ENCODE measurements at regions not wholly inside any gene's neighbourhood (a gene's known extent, or its start where the extent isn't known, plus 50 kb on each side); places are given as distances from the start of the nearest gene placed in this dataset.
"Not testable (repeated sequence)": the region's sequence is repeated elsewhere in the genome, so short reads cannot be mapped to it uniquely, and the experiment has no call there.

DNA sequence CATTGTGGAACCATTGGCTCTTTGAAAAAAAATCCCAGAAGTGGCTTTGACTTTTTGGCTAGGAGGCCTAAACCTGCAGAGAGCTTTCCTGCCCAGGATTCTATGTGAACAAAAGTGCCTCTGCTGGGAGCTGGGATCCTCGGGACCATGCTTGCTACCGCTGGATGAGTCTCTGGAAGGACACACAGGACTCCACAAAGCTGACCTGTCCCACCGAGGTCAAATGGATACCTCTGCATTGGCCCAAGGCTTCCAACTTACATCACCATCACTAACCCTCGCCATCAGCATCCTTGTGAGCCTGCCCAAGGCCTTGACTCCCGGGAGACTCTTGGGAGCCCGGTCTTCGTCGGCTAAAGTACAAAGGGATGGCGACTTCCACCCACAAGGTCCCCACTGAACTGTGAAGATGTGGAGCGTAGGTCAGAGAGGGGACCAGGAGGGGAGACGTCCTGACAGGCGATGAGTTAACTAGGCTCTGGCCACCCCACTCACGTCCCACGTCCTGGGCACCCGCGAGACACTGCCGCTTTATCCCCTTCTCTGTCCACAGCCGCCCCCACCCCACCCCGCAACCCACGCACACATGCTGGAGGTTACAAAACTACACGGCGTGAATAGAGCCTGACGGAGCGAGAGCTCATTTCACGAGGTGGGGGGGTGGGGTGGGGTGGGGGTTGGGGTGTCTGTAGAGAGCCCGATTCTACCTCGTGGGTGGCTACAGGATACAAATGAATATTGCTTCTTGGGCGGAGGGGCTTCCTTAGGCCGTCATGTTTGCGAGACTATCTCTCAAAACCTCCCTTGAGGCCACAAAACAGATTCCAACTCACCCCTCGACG, 3906.8 kb upstream of the OR11H1 start:
- H2BK5ac ChIP-seq (ENCODE audit: low read depth, low read length); CTCF ChIA-PET (ENCODE audit: partially characterized antibody); H3K23ac ChIP-seq (ENCODE audit: insufficient read length); POLR2A ChIA-PET (ENCODE audit: partially characterized antibody); H4K8ac ChIP-seq (ENCODE audit: extremely low read depth, insufficient read depth, low read length); H2AFZ ChIP-seq (ENCODE audit: low read length); H3K56ac ChIP-seq (replicated peaks; ENCODE audit: insufficient read length, low read depth, low read length); H3K27me3 ChIP-seq (replicated peaks in 1 of 4; ENCODE audit: control insufficient read depth in 3 of 4, extremely low read depth in 1 of 4, insufficient read depth in 3 of 4, low read length in 3 of 4); H2BK120ac ChIP-seq (replicated peaks; ENCODE audit: low read depth, low read length); H3K79me2 ChIP-seq (ENCODE audit: control insufficient read depth in 1 of 2, insufficient read depth in 2 of 2, low read length in 2 of 2); H4K5ac ChIP-seq (ENCODE audit: insufficient read length, low read depth, low read length); H3K4me3 ChIP-seq (ENCODE audit: extremely low read depth in 1 of 4, insufficient read depth in 2 of 4, low read depth in 3 of 4, low read length in 4 of 4); H2BK12ac ChIP-seq (ENCODE audit: low read depth, low read length); H3K23me2 ChIP-seq (ENCODE audit: low read depth, low read length); H2BK20ac ChIP-seq (ENCODE audit: low read length); H3K18ac ChIP-seq (ENCODE audit: extremely low read depth, low read length); FAIRE-seq; H2BK15ac ChIP-seq (ENCODE audit: low read length); H4K20me1 ChIP-seq (replicated peaks in 1 of 2; ENCODE audit: control insufficient read depth in 1 of 2, insufficient read depth in 2 of 2, low read length in 2 of 2); DNase-seq (ENCODE audit: low read depth in 1 of 2, low spot score in 2 of 2); H3K4me1 ChIP-seq (replicated peaks in 1 of 4; ENCODE audit: control insufficient read depth in 3 of 4, insufficient read depth in 4 of 4, low read length in 3 of 4); H3K79me1 ChIP-seq (ENCODE audit: low read depth, low read length); H2AK5ac ChIP-seq (ENCODE audit: low read depth, low read length); H4K91ac ChIP-seq (replicated peaks; ENCODE audit: insufficient read length, low read length); H3K4me2 ChIP-seq (ENCODE audit: insufficient read depth in 1 of 2, low read depth in 2 of 2, low read length in 2 of 2); H3K36me3 ChIP-seq (ENCODE audit: control insufficient read depth in 2 of 4, insufficient read depth in 4 of 4, low read length in 3 of 4); H3K27ac ChIP-seq (ENCODE audit: low read depth, low read length); H3K4ac ChIP-seq (replicated peaks; ENCODE audit: insufficient read length, low read depth, low read length); H3K14ac ChIP-seq (ENCODE audit: insufficient read length); H3K9ac ChIP-seq (replicated peaks in 1 of 4; ENCODE audit: extremely low read depth in 1 of 4, low read depth in 3 of 4, low read length in 3 of 4): not testable (repeated sequence)
- 85% methylated on average over 31 of the region's 32 CpGs; no CpG with 5 or more reads in 1 of the 2 experiments for WGBS, 2 experiments (ENCODE audit: extremely low coverage in 1 of 2, insufficient coverage in 1 of 2, insufficient read length in 1 of 2, insufficient replicate concordance in 2 of 2, low coverage in 1 of 2, low lambda C conversion rate in 2 of 2, missing lambda C conversion rate in 1 of 2)
- peaks cover 72 to 81% of the 10 kb centered on the region in 2 experiments for H3K9me3 ChIP-seq (ENCODE audit: insufficient read depth in 2 of 2, low read depth in 1 of 2, low read length in 1 of 2)

DNA sequence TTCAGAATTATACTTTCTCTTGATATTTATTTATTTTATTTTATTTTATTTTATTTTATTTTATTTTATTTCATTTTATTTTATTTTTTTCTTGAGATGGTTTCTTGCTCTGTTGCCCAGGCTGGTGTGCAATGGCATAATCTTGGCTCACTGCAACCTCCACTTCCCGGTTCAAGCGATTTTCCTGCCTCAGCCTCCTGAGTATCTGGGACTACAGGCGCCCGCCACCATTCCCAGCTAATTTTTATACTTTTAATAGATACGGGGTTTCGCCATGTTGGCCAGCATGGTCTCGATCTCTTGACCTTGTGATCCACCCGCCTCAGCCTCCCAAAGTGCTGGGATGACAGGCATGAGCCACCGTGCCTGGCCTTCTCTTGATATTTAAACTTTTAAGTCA, 3905.2 kb upstream of the OR11H1 start:
- POLR2A ChIA-PET (ENCODE audit: partially characterized antibody); H2BK5ac ChIP-seq (ENCODE audit: low read depth, low read length); CTCF ChIA-PET (ENCODE audit: partially characterized antibody); H3K4me2 ChIP-seq (ENCODE audit: insufficient read depth in 1 of 2, low read depth in 2 of 2, low read length in 2 of 2); H2BK15ac ChIP-seq (ENCODE audit: low read length); H4K5ac ChIP-seq (ENCODE audit: insufficient read length, low read depth, low read length); H3K4me1 ChIP-seq (replicated peaks in 1 of 4; ENCODE audit: control insufficient read depth in 3 of 4, insufficient read depth in 4 of 4, low read length in 3 of 4); FAIRE-seq; H2BK12ac ChIP-seq (ENCODE audit: low read depth, low read length); H2BK20ac ChIP-seq (ENCODE audit: low read length); H2AFZ ChIP-seq (ENCODE audit: low read length); H3K79me2 ChIP-seq (ENCODE audit: control insufficient read depth in 1 of 2, insufficient read depth in 2 of 2, low read length in 2 of 2); H3K56ac ChIP-seq (replicated peaks; ENCODE audit: insufficient read length, low read depth, low read length); H4K91ac ChIP-seq (replicated peaks; ENCODE audit: insufficient read length, low read length); H3K27ac ChIP-seq (ENCODE audit: low read depth, low read length); H2BK120ac ChIP-seq (replicated peaks; ENCODE audit: low read depth, low read length); H4K8ac ChIP-seq (ENCODE audit: extremely low read depth, insufficient read depth, low read length); H4K20me1 ChIP-seq (replicated peaks in 1 of 2; ENCODE audit: control insufficient read depth in 1 of 2, insufficient read depth in 2 of 2, low read length in 2 of 2); H3K36me3 ChIP-seq (ENCODE audit: control insufficient read depth in 2 of 4, insufficient read depth in 4 of 4, low read length in 3 of 4); H3K4ac ChIP-seq (replicated peaks; ENCODE audit: insufficient read length, low read depth, low read length); H2AK5ac ChIP-seq (ENCODE audit: low read depth, low read length); DNase-seq (ENCODE audit: low read depth in 1 of 2, low spot score in 2 of 2); H3K23me2 ChIP-seq (ENCODE audit: low read depth, low read length); H3K4me3 ChIP-seq (ENCODE audit: extremely low read depth in 1 of 4, insufficient read depth in 2 of 4, low read depth in 3 of 4, low read length in 4 of 4); H3K18ac ChIP-seq (ENCODE audit: extremely low read depth, low read length); H3K23ac ChIP-seq (ENCODE audit: insufficient read length); H3K79me1 ChIP-seq (ENCODE audit: low read depth, low read length); H3K27me3 ChIP-seq (replicated peaks in 1 of 4; ENCODE audit: control insufficient read depth in 3 of 4, extremely low read depth in 1 of 4, insufficient read depth in 3 of 4, low read length in 3 of 4); H3K9ac ChIP-seq (replicated peaks in 1 of 4; ENCODE audit: extremely low read depth in 1 of 4, low read depth in 3 of 4, low read length in 3 of 4); H3K14ac ChIP-seq (ENCODE audit: insufficient read length): not testable (repeated sequence)
- peaks cover 66 to 84% of the 10 kb centered on the region in 2 experiments for H3K9me3 ChIP-seq (ENCODE audit: insufficient read depth in 2 of 2, low read depth in 1 of 2, low read length in 1 of 2)
- 84% methylated on average over 9 of the region's 9 CpGs; no CpG with 5 or more reads in 1 of the 2 experiments for WGBS, 2 experiments (ENCODE audit: extremely low coverage in 1 of 2, insufficient coverage in 1 of 2, insufficient read length in 1 of 2, insufficient replicate concordance in 2 of 2, low coverage in 1 of 2, low lambda C conversion rate in 2 of 2, missing lambda C conversion rate in 1 of 2)

Data from H1 (cell line).